GM18520 (cell line): ENCODE measurements at regions not wholly inside any gene's neighbourhood (a gene's known extent, or its start where the extent isn't known, plus 50 kb on each side); places are given as distances from the start of the nearest gene placed in this dataset.
"Not testable (repeated sequence)": the region's sequence is repeated elsewhere in the genome, so short reads cannot be mapped to it uniquely, and the experiment has no call there.

ENCODE experiments used
- ATAC-seq: cut with Tn5 transposase; IDR thresholded peaks from one replicate; pipeline ENCODE4 v1.9.1; 2021; ENCODE audit not compliant: unreplicated experiment

DNA sequence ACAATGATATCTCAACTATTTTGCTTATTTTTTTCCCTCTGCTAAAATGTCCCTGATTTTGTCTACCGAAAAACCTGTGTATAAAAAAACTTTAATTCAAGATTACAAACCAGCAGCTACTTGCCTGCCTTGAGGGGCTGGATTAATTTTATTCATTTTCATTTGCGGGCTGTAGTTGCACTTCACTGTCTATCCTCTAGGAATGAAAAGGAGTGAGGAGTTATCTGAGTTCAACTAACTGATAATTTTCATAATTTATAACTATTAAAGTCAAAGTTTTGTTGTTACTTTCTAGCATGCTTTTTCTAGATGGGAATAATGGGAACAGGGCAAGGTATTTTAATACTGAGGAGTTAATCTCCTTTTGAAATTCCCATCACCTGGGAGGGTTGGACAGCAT lies 50.3 kb upstream of the AGTPBP1 start:
- not testable (repeated sequence) for ATAC-seq

DNA sequence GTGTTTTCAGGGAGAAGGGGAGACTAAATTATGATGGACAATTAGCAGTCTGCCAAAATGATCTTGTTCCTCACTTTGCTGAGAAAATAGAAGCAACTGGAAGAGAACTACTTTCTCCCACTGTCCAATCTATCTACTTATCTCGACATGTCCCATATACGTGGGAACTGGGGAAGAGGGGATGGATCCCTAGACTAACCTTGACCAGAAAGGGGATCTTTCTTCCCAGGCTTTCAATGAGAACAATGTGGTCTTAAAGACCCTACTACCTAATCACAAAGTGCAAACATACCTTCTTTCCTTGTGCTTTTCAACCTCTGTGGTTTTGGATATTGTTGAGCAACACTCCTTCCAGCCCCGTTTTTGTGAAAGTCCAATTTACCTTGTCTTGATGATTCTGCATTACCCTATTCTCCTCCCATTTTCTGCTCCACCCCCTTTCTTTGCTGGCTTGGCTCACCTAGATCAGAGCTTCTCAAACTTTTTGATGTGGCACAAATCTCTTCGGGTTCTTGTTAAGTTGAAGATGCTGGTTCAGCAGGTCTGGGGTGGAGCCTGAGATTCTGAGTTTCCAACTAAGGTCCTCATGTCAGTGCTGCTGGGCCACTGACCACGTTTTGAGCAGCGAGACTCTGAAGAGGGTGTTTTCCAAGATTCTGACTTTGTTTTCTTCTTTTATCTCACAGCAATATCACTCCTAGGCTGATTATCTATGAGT lies 61.4 kb upstream of the AGTPBP1 start:
- ATAC-seq, result not testable (repeated sequence)

DNA sequence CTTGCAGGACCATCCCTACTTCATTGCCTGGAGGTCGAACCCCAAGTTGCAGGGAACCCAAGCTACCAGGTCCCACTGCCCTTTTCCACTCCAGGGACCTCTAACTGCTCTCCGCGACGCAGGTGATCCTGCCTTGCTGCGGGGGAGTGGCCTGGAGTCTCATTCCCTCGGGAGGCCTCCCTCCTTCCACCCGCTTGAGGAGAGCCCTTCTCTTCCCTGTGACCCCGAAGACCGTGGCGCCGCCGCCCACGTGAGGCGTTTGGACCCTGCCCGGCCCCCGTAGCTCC lies 63.0 kb upstream of the AGTPBP1 start:
- not testable (repeated sequence) for ATAC-seq

DNA sequence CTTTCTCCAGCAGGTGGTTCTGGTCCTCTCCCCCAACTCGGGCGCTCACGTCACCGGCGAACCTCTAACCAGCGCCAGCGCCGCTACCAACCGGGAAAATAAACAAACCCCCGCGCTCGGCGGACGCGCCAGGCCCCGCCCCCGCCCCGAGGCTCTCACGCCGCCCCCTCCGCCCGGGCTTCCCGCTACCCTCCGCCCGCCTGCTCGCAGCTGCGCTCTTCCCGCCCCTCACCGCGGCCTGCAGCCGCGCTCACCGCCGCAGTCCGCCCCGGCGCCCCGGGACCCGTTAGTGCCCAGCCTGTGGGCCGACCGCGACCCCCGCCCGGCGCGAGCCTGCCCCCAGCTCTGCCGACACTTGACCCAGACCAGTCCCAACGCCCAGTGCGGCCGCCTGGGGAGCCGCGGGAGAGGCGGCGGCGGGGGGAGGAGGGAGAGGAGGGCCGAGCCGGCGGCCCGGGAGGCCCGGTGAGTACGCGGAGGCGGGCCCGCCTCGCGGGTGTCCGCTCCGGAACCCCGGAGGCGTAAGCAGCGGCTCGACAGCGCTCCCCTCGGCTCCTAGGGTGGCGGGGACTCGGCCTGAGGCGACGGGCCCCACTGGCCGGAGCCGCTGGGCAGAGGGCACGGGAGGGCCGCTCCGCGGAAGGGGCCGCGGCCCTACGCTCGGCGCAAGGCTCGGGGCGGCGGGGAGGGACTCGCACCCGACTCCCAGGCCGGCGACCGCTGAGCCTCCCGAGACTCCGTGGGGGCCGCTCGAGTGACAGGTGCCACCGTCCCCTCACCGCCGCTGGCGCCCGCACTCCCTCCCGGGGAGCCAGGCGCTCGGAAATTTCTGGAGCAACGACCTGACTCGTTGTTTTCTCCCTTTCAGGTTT lies 63.6 kb upstream of the AGTPBP1 start:
- peak; percentile 60 for ATAC-seq

DNA sequence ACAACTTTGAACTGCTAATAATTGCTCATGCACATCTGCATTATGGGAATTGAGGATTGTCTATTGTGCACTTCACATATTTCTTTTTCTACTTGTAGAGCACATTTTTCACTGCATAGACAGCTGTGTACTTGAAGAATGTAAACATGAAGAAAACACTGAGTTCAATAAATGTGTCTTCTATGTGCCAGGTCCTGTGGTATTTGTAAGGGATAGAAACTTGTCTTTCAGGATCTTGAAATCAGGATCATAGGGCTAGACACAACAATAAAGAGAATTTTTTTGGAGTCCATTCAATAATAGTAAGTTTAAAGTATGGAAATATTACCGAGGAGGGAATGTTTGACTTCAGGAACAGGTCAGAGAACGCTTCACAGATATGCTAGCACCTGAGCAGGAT lies 66.6 kb upstream of the AGTPBP1 start:
- ATAC-seq, result not testable (repeated sequence)

DNA sequence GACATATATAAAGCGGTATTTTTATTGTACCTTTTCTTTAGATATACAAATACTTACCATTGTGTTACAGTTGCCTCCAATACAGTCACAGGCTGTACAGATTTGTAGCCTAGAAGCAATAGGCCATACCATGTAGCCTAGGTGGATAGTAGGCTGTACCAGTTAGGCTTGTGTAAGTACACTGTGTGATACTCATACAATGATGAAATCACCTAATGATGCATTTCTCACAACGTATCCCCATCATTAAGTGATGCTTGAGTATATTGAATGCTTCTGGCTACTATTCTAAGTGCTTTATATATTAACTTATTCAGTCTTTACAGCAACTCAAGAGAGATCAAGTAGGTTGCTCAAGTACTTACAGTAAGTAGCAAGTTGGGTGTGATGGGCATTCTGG lies 71.6 kb upstream of the AGTPBP1 start:
- not testable (repeated sequence) for ATAC-seq

DNA sequence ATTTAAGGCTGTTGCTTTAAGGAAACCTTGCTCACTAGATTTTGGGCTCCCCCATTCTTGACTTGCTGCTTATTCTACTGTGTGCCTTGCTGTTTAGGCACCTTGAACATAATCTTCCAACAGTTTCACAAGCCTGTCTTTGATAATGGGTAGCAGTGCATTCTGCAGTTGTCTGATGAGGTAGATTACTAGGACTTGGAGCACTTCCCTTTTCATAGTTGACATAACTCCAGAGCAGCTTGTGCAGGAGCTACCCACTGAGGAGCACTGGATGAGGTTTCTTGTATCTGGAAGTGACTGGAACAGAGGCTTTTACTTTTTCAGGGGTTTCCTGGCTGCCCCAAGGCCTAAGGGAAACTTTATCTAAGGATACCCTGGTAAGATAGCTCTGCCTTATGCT lies 73.0 kb upstream of the AGTPBP1 start:
- not testable (repeated sequence) for ATAC-seq

DNA sequence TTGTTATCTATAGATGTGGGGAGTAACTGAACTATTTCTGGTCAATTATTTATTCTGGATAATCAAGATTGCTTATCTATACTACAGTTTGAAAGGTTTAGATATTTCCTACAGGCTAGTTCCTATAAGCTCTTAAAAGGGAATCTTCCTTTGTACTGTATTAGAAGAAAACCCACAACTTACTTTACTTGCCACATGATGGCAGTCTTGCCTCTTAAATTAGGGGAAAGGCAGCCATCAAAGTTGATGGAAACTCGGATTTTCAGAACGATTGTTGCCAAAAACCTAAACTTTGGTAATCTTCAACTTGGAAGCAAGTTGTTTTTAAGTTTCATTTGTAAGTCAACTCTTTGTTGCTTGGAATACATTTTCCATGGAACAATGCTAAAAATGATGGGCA lies 77.2 kb upstream of the AGTPBP1 start:
- not testable (repeated sequence) for ATAC-seq

DNA sequence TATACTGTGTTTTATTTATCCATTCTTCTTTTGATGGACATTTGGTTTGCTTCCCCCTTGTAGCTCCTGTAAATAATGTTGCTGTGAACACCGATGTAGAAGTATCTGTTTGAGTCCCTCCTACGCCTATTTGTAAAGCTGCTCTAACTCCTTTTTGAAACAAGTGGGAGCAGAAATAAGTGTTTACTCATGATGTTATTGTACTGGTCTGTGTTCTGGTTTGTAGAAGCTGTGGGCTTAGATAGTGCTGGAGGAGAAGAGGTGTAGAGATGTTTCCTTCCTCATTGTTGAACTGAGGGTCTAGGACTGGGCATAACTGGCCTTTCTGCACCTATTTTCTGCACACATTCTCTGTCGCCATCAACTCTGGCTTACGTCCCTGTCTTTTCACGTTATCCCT lies 78.8 kb upstream of the AGTPBP1 start:
- ATAC-seq, result not testable (repeated sequence)

DNA sequence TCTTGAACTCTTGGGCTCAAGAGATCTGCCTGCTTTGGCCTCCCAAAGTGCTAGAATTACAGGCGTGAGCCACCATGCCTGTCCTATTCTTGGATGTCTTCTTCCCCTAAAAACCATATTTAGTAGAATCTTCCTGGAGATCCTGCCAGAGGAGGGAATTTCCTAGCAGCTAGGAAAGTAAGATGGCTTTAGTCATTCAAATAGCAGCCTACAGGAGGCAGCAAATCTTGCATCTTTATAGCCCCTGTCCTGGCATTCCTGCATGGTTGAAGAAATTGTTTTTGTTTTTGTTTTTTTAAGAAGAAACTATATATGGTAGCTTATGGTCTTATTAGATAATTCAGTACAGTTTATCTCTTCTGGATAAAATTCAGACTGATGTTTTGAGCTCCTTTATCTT lies 83.2 kb upstream of the AGTPBP1 start:
- ATAC-seq, result not testable (repeated sequence)

DNA sequence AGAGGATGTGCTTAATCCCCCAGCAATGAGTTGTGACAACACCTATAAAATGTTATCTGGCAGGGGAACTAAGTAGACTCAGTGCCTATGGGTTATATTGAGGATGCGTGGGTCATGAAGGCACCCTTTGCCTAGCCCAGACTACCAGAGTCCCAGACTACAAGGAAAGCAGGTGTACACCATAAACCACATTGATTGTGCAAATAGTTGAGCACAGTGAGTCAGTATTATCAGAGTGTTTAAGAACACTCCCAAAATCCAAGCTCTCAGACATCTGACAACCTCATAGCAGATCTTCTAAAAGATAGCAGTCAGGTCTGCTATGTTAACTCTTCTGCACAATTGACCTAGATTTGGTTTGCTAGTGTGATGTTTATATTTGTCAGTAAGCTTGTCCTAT lies 92.8 kb upstream of the AGTPBP1 start:
- not testable (repeated sequence) for ATAC-seq

DNA sequence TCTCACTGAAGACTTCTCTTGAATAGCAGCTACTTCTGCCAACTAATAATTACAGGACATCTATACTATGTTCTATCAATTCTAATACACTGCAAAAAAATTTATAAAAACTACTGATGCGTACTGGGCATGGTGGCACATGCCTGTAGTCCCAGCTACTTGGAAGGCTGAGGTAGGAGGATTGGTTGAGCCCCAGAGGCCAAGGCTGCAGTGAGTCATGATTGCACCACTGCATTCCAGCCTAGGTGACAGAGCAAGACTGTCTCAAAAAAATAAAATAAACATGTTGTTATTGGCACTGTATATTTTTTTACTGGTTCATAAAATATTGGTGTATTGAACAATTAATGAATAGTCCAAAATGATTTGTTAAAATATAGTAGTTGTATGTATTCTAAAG lies 97.0 kb upstream of the NAA35 start:
- ATAC-seq, result not testable (repeated sequence)

DNA sequence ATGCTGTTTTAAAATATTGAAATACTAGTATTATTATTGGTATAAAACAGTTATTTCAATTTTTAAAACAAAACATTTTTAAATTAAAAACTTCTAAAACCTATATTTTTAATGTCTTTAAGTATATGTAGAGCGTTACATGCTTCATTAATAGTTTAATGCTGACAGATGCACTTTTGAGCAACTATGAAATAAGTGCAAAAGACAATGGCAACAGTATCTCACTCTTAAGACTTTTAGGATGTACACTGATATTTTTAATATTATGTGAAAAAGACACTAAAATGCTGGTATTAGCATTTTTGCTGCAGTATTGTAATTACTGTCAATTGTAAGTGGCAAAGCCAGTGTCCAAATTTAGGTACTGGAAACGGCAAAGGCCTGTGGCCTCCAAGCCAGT lies 93.2 kb upstream of the NAA35 start:
- not testable (repeated sequence) for ATAC-seq

DNA sequence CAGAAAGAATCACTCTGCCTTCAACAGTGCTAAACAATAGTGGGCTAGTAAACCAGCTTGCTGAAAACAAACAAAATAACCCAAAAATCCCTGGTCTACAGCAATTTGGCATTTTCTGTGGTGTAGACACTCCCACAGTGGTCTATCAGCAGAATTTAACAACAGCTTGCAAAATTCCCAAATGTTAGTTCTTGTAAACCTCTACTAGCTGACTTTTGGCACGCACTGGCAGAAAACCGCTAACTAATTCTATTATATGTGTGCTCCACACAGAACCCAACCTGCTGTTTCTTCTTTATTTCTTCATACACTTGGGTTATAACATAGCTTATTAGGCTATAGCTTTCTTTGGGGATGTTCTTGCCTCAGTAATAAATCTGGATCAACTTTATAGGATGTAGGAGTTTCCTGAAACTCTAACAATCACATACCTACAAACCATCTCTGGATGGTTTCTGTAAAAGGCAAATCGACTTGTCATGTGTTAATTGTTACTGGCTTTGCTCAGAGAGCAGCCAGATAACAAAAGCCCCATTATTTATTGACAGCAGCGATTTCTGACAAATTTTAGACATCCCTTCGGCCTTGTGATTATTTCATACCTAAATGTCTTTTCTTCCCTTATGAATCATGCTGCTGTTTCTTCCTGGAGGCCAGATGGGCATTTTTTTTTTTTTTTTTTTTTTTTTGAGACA lies 82.7 kb upstream of the NAA35 start:
- ATAC-seq, result no peak

DNA sequence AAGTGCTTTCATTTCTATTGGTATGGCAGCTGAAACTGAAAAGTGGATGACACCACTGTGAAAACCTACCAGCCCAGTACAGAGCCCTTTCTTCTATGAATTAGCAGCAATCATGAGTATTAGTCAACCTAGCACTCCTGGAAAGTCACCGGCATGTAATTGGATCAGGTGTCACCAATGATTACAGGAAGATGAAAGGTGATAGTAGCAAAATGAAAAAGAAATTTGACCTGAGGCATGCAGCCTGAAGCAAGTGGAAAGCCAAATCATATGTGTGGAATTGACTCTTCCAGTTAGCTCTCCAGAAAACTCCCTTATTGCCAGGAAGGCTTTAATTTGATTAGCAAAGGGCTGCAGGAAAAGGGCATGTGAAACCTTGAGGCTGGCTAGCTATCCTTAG lies 81.2 kb upstream of the NAA35 start:
- no peak for ATAC-seq

DNA sequence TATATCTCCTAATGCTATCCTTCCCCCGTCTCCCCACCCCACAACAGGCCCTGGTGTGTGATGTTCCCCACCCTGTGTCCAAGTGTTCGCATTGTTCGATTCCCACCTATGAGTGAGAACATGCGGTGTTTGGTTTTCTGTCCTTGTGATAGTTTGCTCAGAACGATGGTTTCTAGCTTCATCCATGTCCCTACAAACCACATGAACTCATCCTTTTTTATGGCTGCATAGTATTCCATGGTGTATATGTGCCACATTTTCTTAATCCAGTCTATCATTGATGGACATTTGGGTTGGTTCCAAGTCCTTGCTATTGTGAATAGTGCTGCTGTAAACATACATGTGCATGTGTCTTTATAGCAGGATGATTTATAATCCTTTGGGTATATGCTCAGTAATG lies 79.1 kb upstream of the NAA35 start:
- ATAC-seq, result not testable (repeated sequence)

DNA sequence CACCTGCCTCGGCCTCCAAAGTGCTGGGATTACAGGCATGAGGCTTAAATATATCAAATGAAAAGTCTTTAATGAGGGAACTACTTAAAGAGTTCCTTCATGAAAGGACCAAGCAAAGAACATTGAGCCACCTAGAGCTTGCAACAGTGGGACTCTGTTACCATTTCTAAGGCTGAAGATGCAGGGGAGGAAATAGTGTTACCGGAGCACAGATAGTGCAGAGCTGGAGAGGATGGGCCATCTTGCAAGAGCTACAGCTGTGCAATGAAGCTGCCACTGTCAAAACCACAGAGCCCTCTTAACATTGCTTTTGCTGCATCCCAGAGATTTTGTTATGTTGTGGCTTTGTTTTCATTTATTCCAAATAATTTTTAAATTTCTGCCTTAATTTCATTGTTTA lies 77.1 kb upstream of the NAA35 start:
- ATAC-seq, result no peak

DNA sequence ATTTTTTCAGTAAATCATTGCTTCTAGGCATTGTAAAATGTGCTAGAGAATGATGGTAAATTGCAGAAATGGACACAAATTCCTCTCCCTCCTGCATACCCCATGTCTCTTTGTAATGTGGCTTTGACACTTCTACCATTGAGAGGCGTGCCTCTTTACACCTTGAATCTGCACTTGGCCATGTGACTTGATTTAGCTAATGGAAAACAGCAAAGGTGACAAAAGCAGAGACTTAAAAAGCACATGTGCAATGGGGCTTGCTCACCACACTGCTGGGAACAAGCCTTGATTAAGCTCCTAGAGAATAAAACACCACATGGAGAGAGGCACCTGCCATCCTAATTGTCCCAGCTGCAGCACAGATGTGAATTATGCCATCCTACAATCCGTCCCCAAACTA lies 69.9 kb upstream of the NAA35 start:
- ATAC-seq, result no peak

DNA sequence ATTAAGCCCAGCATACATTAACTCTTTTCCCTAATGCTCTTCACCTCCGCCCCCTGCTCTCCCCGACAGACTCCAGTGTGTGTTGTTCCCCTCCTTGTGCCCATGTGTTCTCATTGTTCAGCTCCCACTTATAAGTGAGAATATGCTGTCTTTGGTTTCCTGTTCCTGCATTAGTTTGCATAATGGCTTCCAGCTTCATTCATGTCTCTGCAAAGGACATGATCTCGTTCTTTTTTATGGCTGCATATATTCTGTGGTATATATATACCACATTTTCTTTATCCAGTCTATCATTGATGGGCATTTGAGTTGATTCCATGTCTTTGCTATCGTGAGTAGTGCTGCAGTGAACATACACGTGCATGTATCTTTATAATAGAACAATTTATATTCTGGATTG lies 69.3 kb upstream of the NAA35 start:
- ATAC-seq, result not testable (repeated sequence)

DNA sequence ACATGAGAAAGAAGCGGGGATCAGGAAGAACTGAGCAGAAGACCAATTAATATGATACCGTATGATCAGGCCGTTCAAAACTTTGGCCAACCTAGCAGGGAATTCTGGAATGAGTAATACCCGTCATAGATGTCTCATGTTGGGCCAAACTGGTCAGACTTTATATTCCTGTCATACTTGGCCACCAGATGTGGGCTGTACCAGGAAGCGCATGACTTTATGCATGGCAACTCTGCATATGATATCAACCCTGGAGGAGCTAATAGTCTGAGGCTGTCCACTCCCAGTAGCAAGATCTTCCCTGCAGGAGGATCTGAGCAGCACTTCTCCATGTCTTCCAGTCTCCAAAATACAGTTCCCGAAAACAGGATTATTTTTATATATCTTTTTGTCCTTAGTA lies 68.5 kb upstream of the NAA35 start:
- ATAC-seq, result no peak

DNA sequence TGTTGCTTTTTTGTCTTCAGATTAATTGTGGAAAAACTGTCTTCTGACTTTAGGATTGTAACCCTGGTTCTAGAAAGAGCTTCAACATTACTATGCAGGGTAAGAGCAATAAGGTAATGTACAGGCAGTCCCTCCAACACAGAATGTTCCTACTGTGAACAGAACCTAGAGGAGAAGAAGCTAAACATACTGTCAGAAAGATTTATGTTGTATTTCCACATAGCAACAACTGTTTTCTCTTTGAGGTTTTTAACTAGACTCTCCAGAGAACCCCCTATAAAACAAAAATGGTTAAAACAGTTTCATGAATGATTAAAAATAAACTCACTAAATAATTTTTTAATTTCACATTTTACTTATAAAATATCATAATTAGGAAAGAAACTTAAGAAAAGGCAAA lies 64.3 kb upstream of the NAA35 start:
- no peak for ATAC-seq
